GM12891 (cell line): ENCODE measurements at regions not wholly inside any gene's neighbourhood (a gene's known extent, or its start where the extent isn't known, plus 50 kb on each side); places are given as distances from the start of the nearest gene placed in this dataset.

Source experiments
- POLR2A ChIP-seq: IDR thresholded peaks from 2 replicates; pipeline ENCODE4 v1.6.1; 2011; ENCODE audit warnings: low read depth, low read length, control low read depth
- POLR2AphosphoS5 ChIP-seq: IDR thresholded peaks from 2 replicates; pipeline ENCODE4 v1.6.1; 2011; ENCODE audit warnings: low read depth, low read length, control low read depth

DNA sequence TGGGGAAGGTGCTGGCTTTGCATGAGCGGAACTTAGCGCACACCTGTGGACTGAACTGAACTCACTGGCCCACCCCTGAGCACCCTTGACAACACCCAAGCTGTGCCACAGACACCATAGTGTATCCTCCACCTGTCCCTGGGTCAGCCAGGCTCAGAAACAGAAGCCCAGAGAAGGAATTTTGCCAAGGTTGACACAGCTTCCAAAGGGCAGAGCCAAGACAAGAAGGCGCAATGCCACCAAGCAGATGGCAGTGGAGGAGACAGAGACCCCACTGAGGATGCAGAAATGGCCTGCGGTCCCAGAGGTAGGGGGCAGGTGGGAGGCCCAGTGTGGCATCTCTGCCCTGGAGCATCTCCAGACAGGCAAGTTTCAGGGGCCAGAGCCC lies 169.0 kb downstream of the ENGASE start:
- no peak for TF ChIP-seq POLR2A
- no peak for TF ChIP-seq POLR2AphosphoS5
